ENCODE measurements at regions not wholly inside any gene's neighbourhood (a gene's known extent, or its start where the extent isn't known, plus 50 kb on each side); places are given as distances from the start of the nearest gene placed in this dataset.

- Histone ChIP-seq H3K4me3 (ENCODE audit: low read depth, low read length, poor library complexity, severe bottlenecking) (no peak overlapping the region), H3K36me3 (ENCODE audit: insufficient read depth, low read length, poor library complexity, severe bottlenecking) (no peaks in the 10 kb centered on the region), H3K27ac (ENCODE audit: low read depth, low read length, poor library complexity, severe bottlenecking) (no peak overlapping the region), H3K9me3 (ENCODE audit: low read depth, low read length, poor library complexity, severe bottlenecking) (no peaks in the 10 kb centered on the region), H3K4me1 (ENCODE audit: insufficient read depth, low read length, poor library complexity, severe bottlenecking) (no peaks in the 10 kb centered on the region), H3K27me3 (replicated peaks; ENCODE audit: insufficient read depth, low read depth, low read length, poor library complexity) (no peaks in the 10 kb centered on the region)
- intact Hi-C loops (cut with micrococcal nuclease; ENCODE audit: unreplicated experiment), result no loop called here
- TF ChIP-seq, protein P1, sequence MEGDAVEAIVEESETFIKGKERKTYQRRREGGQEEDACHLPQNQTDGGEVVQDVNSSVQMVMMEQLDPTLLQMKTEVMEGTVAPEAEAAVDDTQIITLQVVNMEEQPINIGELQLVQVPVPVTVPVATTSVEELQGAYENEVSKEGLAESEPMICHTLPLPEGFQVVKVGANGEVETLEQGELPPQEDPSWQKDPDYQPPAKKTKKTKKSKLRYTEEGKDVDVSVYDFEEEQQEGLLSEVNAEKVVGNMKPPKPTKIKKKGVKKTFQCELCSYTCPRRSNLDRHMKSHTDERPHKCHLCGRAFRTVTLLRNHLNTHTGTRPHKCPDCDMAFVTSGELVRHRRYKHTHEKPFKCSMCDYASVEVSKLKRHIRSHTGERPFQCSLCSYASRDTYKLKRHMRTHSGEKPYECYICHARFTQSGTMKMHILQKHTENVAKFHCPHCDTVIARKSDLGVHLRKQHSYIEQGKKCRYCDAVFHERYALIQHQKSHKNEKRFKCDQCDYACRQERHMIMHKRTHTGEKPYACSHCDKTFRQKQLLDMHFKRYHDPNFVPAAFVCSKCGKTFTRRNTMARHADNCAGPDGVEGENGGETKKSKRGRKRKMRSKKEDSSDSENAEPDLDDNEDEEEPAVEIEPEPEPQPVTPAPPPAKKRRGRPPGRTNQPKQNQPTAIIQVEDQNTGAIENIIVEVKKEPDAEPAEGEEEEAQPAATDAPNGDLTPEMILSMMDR (conservative IDR thresholded peaks at IDR 0.05; ENCODE audit: low read depth, low read length), result no peak
- TF ChIP-seq EZH2 (IDR thresholded peaks at IDR 0.05; ENCODE audit: borderline replicate concordance, low read depth, low read length, poor library complexity, severe bottlenecking), result no peak
- CTCF ChIA-PET, result no interaction called here
- POLR2A ChIA-PET (ENCODE audit: low non-redundant PET), result no interaction called here
- no TSS peak for BruUV-seq (replicated peaks)
- DNase-seq (ENCODE audit: low spot score), result no peak
These were observed 1198.2 kb upstream of the PCDH9 start for GRCh38 chr13:68428292-68428691.

- no peaks in the 10 kb centered on the region for H3K4me1 ChIP-seq (ENCODE audit: insufficient read depth, low read length, poor library complexity, severe bottlenecking)
- no peak overlapping the region for H3K4me3 ChIP-seq (ENCODE audit: low read depth, low read length, poor library complexity, severe bottlenecking)
- TF ChIP-seq, protein P1 (conservative IDR thresholded peaks at IDR 0.05; ENCODE audit: low read depth, low read length), result no peak
- TF ChIP-seq EZH2 (IDR thresholded peaks at IDR 0.05; ENCODE audit: borderline replicate concordance, low read depth, low read length, poor library complexity, severe bottlenecking), result no peak
- peaks cover 10% of the 10 kb centered on the region for H3K9me3 ChIP-seq (ENCODE audit: low read depth, low read length, poor library complexity, severe bottlenecking)
- no TSS peak for BruUV-seq (replicated peaks)
- intact Hi-C loops (cut with micrococcal nuclease; ENCODE audit: unreplicated experiment), result no loop called here
- H3K27ac ChIP-seq (ENCODE audit: low read depth, low read length, poor library complexity, severe bottlenecking), result no peak overlapping the region
- no peak for DNase-seq (ENCODE audit: low spot score)
- no peaks in the 10 kb centered on the region for H3K27me3 ChIP-seq (replicated peaks; ENCODE audit: insufficient read depth, low read depth, low read length, poor library complexity)
- ChIA-PET CTCF (no interaction called here), POLR2A (ENCODE audit: low non-redundant PET) (no interaction called here)
- H3K36me3 ChIP-seq (ENCODE audit: insufficient read depth, low read length, poor library complexity, severe bottlenecking), result no peaks in the 10 kb centered on the region
These were observed 1187.7 kb upstream of the PCDH9 start for GRCh38 chr13:68417801-68418200.

- POLR2A ChIA-PET (ENCODE audit: low non-redundant PET), result no interaction called here
- CTCF ChIA-PET, result no interaction called here
- Histone ChIP-seq H3K9me3 (ENCODE audit: low read depth, low read length, poor library complexity, severe bottlenecking) (no peaks in the 10 kb centered on the region), H3K27me3 (replicated peaks; ENCODE audit: insufficient read depth, low read depth, low read length, poor library complexity) (no peaks in the 10 kb centered on the region), H3K4me1 (ENCODE audit: insufficient read depth, low read length, poor library complexity, severe bottlenecking) (no peaks in the 10 kb centered on the region), H3K27ac (ENCODE audit: low read depth, low read length, poor library complexity, severe bottlenecking) (no peak overlapping the region), H3K4me3 (ENCODE audit: low read depth, low read length, poor library complexity, severe bottlenecking) (no peak overlapping the region), H3K36me3 (ENCODE audit: insufficient read depth, low read length, poor library complexity, severe bottlenecking) (no peaks in the 10 kb centered on the region)
- no peak for DNase-seq (ENCODE audit: low spot score)
- BruUV-seq (replicated peaks), result no TSS peak
- intact Hi-C loops (cut with micrococcal nuclease; ENCODE audit: unreplicated experiment), result no loop called here
- TF ChIP-seq, protein P1 (conservative IDR thresholded peaks at IDR 0.05; ENCODE audit: low read depth, low read length), result no peak
- no peak for TF ChIP-seq EZH2 (IDR thresholded peaks at IDR 0.05; ENCODE audit: borderline replicate concordance, low read depth, low read length, poor library complexity, severe bottlenecking)
These were observed 1179.9 kb upstream of the PCDH9 start for GRCh38 chr13:68410007-68410406.

Data from A673 (cell line).